Ovary (tissue), 3 donors: ENCODE measurements at regions not wholly inside any gene's neighbourhood (a gene's known extent, or its start where the extent isn't known, plus 50 kb on each side); places are given as distances from the start of the nearest gene placed in this dataset.

ENCODE experiments used
- POLR2A ChIP-seq: fragments of 450-650 bp; IDR thresholded peaks from one replicate; pipeline ENCODE4 v1.6.1; 2017; ENCODE audit warnings: antibody characterized with exemption, mild to moderate bottlenecking, moderate library complexity
- TF ChIP-seq, protein P1 (sequence below), 3 donors: fragments of 450-650 bp in 2 of 3; fragments of 200-600 bp in 1 of 3; IDR thresholded peaks; one replicate each; pipeline versions ENCODE4 v1.5.1 to v1.8.0; 2016 to 2022; ENCODE audit warnings: antibody characterized with exemption in 3 of 3, mild to moderate bottlenecking in 1 of 3
- donor health status: DM: no; HTN: no; CAD: no.

DNA sequence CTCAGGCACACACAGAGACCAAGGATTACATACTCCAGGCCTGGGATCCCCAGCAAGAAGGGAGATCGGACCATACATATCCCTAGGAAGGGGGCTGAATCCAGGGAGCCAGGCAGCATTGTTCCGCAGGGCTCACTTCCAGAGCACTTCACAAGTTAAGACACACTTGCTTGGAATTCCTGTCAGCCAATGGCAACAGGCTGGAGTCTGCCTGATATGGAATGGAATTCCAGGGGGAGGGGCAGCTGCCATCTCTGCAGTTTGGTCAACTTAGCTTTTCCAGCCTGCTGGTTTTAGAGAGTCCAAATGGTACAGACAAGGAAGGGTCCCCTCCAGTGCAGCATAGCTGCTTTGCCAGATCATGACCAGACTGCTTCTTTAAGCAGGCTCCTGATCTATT, 290.0 kb upstream of the GLI3 start:
- TF ChIP-seq, protein P1, sequence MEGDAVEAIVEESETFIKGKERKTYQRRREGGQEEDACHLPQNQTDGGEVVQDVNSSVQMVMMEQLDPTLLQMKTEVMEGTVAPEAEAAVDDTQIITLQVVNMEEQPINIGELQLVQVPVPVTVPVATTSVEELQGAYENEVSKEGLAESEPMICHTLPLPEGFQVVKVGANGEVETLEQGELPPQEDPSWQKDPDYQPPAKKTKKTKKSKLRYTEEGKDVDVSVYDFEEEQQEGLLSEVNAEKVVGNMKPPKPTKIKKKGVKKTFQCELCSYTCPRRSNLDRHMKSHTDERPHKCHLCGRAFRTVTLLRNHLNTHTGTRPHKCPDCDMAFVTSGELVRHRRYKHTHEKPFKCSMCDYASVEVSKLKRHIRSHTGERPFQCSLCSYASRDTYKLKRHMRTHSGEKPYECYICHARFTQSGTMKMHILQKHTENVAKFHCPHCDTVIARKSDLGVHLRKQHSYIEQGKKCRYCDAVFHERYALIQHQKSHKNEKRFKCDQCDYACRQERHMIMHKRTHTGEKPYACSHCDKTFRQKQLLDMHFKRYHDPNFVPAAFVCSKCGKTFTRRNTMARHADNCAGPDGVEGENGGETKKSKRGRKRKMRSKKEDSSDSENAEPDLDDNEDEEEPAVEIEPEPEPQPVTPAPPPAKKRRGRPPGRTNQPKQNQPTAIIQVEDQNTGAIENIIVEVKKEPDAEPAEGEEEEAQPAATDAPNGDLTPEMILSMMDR (IDR thresholded peaks at IDR 0.05): no peak
- no peak for TF ChIP-seq POLR2A
